ENCODE measurements at regions not wholly inside any gene's neighbourhood (a gene's known extent, or its start where the extent isn't known, plus 50 kb on each side); places are given as distances from the start of the nearest gene placed in this dataset.

DNA sequence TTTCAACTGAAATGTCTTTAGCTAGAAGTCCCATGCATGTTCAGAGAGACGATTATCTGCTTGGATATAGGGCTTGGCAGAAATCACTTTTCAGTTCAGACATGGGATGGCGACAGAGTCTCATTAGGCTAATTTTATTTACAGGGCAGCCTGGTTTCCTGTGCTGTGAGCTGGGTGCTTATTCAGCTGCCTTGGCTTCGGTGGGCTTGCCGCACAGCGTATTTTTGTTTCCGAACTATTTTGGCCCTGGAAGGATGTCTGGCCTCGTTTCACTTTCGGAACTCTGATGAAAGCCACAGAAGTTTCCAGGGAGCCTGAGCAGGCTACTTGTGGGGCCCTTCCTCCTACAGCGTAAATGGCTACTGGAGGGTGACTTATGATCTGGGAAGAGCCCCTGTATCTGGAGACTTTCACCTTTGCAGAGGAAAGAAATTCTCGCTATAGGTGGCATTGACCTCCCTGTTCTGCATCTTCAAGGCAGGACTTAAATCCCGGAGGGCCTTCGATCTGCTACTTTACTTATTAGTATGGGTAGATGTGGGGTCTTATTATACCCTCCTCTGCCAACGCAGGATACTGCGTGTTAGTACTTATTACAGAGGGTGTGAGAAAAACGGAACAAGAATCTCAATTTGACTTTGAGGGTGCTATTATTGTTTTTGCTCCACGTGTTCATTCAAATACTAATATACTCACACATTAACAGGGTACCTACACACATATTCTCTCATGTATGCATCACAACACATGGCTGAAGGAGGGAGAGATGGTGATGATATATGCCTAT, 364.0 kb upstream of the RBMS3 start:
- intact Hi-C loops (cut with DNase I, micrococcal nuclease) = no loop called here
- peak; percentile 20 to 37 for DNase-seq
- no peak for ATAC-seq

DNA sequence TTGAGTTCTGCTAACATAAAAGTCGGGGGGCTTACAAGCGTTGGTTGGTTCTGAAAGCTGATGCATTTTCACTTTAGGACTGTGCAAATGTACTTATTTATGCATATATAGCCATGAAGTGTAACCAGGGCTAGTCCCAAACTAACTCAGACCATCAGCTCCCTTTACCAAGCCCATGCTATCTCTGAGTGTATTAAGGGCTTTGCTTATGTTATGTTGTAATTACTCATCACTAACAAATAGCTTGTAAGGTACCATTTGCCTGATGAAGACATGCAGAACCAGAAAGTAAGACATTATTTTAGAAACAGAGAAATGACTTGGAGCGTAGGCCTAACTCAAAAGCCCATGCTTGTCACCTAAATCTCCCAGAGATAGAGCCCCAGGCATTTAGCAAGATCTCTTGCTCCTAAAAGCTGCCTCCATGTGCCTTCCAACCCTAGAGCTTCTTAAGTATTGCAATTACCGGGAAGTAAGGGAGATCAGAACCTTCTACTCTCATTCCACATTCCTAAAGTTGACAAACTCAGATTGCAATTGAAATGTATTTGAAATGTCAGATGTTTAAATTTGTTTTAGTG, 362.9 kb upstream of the RBMS3 start:
- ATAC-seq (no peak), DNase-seq (no peak)
- intact Hi-C loops (cut with DNase I, micrococcal nuclease) = no loop called here

DNA sequence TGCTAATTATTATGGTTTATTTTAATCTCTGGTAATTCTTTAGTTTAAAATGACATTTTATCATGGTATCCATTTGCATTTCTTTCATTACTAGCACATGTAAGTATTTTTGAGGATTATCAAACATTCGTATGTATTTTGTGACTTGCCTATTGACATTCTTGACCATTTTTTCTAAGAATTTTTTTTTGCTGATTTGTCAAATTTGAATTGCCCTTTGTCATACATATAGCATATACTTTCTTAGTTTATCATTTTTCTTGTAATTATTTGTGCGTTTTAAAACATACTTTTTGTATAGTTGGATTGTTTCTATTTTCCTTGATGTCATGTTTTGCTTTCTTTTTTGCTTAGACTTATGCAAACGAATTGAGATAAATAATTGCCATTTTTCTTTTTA, 358.5 kb upstream of the RBMS3 start:
- intact Hi-C loops (cut with DNase I, micrococcal nuclease) = no loop called here
- no peak for DNase-seq
- ATAC-seq = no peak

DNA sequence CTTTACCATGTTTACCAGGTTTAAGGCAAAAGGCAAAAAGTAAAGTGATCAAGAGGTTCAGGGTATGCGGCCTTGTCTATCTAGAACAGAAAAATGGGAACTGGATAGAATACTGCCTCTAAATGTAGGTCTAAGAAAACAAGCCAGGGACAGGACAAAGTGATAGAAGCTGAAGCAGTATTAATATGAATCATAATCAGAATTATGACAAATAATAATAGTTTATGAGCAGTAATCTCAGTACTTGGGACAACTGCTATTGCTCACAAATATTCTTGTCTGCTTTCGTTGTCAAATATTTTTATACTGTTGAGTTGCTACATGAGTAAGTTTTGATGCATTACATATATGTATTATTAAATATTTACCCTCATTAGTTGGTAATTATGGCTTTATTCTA, 356.9 kb upstream of the RBMS3 start:
- ATAC-seq (no peak), DNase-seq (no peak)
- intact Hi-C loops (cut with DNase I, micrococcal nuclease) = no loop called here

DNA sequence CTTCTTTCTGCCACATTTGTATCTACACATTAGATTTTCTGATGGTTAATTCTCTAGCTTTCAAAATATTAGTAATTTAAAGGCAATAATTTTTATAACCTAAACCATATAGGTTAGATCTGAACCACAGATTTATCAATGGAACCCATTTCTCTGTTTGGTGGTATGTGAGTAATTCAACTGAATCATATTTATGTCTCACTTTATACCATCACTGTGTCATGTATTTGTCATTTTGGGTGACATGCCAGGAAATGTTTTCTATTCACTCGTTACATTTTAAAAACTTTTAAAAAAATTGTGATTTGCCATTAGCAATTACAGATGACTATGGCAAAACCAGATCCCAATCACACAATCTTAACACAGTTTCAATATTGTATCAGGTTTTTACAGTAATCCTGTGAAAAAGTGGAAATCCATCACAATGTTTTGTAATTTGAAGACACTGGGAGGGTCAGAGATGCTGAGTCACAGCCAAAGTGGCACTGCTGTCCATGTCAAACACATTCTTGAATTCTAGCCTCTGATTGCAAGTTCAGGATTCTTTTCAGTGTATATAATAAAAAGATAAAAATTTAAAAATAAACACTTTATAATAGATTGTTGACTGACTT, 356.0 kb upstream of the RBMS3 start:
- DNase-seq (no peak), ATAC-seq (no peak)
- intact Hi-C loops (cut with DNase I, micrococcal nuclease) = no loop called here

DNA sequence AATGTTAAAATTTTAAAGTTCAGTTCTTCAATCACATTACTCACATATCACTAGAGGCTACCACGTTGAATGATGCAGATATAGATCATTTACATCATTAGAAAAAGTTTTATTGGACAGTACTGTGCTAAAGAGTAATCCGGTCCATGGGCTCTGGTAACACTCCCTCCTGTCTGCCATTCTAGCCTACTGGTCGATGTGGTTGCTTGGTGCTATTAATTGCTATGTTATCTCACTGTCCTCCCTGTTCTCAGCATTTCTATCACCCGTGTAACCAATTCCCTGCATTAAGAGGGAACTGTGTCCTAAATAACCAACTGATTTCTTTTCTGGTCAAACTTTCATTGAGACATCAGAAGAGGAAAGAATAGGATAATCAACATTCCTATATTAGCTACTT, 347.5 kb upstream of the RBMS3 start:
- ATAC-seq = no peak
- no peak for DNase-seq
- intact Hi-C loops (cut with DNase I, micrococcal nuclease) = no loop called here

DNA sequence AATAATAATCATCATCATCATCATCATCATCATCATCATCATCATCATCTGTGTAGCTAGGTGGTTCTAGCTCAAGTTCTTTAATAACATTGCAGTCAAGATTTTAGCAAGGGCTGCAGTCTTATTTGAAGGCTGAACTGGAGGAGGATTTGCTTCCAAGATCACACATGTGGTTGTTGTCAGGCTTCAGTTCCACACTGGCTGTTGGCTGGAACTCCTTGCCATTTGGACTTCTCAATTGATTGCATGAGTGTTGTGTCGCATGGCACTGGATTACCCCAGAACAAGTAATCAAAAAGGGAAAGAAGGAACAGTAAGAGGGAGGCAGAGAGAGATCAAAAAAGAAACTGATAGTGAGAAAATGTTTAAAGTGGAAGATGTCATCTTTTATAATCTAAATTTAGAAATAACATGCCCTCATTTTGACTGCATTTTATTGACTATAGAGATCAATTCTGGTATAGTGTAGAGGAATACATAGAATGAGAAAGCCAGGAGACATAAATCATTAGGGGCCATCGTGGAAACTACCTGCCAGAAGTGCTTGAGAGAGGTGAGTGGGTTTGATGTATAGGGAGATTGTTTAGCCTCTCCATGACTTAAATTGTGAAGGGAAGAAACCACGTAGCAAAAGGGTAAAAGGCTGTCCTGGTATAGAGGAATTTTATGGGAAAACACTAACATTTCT, 346.6 kb upstream of the RBMS3 start:
- intact Hi-C loops (cut with DNase I, micrococcal nuclease) = no loop called here
- no peak for DNase-seq
- no peak for ATAC-seq

DNA sequence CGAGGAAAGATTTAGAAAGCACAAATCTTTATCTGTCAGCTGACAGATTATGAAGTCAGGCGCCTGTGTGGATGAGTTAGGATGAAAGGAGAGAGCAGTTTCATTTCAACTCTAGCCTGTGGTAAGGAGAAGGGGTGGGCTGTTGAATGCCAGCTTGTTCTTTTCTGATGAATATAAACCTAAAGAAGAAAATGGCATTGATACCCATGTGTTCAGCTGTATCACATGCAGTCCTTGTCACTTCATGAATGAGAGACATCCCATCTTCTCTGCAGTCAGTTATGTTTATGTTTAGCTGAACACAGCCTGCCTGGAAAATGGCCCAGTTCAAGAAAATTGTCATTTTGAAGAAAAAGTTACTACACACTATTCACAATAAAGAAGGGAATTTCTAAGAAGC, 345.7 kb upstream of the RBMS3 start:
- DNase-seq = no peak
- intact Hi-C loops (cut with DNase I, micrococcal nuclease) = no loop called here

DNA sequence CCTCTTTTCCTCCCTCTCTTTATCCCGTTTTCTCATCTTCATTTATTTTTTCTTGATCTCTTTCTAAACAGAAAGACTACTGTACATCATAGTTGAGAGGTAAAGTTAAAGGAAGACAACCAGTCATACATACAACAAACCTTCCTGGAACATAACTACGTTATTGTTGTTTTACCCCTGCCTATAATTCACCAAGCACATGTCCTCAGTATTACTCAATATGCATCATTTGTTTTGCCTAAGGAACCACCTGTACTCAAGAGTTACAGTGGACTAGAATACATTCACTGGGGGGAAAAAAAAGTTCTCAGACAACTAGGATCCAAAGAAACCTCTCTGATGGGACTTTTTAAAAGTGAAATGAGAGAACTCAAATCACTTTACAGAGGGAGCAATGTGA, 344.7 kb upstream of the RBMS3 start:
- intact Hi-C loops (cut with DNase I, micrococcal nuclease) = no loop called here
- DNase-seq (no peak), ATAC-seq (no peak)

More for the DNA sequence above, 345.7 kb upstream of the RBMS3 start:
- no peak for ATAC-seq

DNA sequence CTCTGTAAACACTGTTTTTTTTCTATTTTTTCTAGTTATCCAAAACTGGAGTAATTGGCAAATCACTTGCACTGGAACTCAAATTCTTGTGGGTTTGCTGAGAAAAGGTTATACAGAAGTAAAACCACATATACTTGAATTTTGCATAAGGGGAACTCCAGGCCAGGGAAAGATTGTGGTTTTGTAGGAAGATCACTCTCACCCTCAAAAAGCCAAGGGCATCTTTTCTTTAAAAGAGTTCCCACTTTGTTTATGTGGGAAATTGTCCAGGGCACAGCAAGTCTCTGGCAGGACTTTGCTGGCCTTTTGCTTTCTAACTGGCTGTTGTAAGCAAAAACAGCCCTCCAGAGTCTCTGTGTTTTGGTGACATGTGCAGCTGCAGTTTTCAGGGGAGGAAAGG, 340.3 kb upstream of the RBMS3 start:
- intact Hi-C loops (cut with DNase I, micrococcal nuclease) = no loop called here
- no peak for DNase-seq
- ATAC-seq = no peak

DNA sequence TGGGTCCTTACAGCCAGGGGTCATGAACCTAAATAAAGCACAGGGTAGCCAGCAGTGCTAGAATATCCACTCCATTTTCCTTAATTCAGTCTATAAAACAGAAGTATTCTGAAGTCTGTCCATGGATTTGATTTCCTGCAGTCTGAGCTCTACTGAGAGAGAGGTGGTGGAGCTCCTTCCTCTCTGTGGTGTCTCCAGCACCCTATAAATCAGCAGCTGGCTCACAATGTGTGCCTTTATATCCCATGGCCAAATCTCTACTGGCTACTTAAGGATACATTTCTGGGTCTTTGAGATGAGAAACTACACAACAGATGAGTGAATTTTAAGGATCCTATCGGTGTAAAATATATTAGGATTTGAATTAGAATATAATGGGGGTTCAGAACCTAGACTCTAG, 339.9 kb upstream of the RBMS3 start:
- DNase-seq (no peak), ATAC-seq (no peak)
- intact Hi-C loops (cut with DNase I, micrococcal nuclease) = no loop called here

DNA sequence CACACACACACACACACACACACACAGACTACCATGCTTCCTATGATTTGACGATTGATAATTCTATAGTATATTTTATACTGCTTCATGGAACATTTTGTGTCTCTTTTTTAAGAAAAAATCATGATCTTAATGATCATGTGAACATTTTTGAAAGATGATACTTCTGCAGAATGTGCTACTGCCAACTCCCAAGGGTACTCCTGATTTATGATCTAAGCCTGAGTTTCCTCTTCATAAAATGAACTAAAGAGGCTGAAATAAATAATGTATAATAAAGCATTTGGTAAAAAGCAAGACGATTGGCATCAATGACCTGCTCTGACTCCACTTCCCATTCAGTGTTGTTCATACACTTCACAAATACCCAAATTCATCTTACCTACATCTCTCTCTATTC, 333.8 kb upstream of the RBMS3 start:
- intact Hi-C loops (cut with DNase I, micrococcal nuclease) = no loop called here
- ATAC-seq = no peak
- DNase-seq = no peak

DNA sequence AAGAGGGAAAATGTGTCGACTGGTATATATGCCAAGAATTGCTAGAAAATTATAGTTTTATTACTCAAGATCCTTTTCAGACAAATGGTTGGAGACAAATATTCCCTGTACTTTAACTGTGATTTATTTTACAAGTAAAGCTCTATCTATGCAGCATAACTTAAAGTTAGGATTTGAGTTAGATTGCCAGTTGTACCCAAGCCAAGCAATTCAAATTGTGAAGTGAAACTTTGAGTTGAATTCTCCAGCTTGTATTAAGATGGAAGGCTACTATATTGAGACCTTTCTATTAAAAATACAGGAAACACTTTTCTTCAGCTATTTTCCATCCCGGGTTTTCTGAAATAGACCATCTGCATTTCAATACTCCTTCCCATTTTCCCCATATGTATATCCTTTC, 333.1 kb upstream of the RBMS3 start:
- ATAC-seq (no peak), DNase-seq (no peak)
- intact Hi-C loops (cut with DNase I, micrococcal nuclease) = no loop called here

DNA sequence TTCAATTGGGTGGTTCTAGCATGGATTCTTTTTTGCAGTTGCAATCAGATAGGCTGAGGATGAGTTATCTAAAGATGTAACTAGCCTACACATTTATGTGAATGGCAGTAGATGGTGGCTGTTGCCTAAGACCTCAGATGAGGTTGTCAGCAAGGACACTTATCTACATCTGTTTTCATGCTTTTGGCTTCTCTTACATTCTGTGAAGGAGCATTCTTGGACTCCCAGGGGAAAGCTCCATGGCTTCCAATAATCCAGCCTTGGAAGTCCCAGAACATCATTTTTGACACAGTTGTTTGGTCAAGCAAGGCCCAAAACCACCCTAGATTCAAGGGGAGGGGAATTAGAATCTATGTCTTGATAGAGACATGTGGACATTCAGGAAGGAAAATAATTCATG, 332.2 kb upstream of the RBMS3 start:
- intact Hi-C loops (cut with DNase I, micrococcal nuclease) = no loop called here
- DNase-seq = no peak
- ATAC-seq = no peak

DNA sequence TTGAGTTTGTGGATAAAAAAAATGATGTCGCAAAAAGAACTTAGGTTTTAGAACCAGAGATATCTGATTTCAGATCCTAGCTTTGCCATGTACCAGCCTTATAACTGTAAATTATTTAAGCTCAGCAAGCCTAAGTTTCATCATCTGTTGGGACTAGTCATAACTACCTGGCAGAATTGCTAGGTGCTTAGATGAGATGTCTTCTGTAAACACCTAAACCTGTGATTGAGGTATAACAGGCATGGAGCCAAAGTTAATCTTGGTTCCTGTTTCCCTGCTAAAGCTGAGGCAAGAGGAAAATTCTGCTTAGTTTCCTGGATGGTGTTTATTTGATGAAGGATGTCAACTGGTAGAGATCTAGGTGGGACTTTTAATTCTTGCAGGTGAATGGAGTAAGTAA, 331.3 kb upstream of the RBMS3 start:
- intact Hi-C loops (cut with DNase I, micrococcal nuclease) = no loop called here
- DNase-seq = no peak
- ATAC-seq = no peak

DNA sequence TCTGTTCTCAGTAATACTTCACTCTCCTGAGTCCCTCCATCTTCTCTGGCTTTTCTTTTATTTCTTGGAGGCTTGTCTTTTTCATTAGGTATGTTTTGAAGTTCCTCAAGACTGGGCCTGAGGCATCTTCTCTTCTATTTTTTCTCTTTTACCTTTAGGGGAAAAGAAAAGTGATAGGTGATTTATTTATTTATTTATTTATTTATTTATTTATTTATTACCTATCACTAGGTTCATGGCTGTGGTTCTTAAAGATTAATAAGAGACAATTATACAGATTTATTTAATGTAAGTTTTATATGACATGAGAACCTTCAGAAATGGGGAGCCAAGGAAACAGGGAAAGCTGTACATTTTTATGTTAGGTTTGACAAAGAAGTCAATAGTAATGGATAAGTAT, 330.3 kb upstream of the RBMS3 start:
- intact Hi-C loops (cut with DNase I, micrococcal nuclease) = no loop called here
- ATAC-seq = no peak
- DNase-seq = no peak

DNA sequence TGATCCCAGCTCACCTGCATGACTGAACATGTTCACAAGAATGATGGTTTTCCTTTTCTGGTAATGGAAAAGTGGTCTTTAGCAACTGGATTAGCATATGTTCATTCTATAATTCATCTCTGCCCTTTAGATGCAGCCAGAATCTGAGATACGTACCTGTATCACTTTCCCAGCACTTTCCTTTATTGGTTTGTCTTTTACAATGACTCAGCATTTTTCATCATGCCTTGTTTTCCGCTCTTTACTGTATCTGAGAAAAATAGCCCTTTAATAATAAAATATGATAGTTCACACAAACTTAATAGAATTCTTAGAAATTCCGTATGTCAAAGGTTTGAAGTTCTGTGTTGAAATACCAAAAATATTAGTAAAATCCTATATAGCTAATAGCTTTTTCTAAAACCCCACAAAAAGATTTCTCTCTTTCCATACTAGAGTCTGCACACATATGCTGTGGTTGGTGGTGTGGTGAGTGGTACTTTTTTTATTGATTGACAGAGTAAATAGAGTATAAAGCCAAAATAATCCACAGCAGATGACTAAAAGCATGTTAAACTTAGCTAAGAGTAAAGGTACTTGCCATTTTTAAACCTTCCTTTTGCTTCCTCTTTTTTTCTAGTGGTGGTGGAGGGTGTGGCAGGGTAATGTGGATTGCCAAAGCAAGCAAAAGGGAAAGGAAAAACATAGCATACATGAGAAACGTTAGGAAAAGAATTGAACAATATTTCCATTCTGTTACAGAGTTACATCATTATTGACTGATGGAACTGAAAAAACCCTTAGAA, 328.9 kb upstream of the RBMS3 start:
- intact Hi-C loops (cut with DNase I, micrococcal nuclease) = no loop called here
- ATAC-seq (no peak), DNase-seq (no peak)

DNA sequence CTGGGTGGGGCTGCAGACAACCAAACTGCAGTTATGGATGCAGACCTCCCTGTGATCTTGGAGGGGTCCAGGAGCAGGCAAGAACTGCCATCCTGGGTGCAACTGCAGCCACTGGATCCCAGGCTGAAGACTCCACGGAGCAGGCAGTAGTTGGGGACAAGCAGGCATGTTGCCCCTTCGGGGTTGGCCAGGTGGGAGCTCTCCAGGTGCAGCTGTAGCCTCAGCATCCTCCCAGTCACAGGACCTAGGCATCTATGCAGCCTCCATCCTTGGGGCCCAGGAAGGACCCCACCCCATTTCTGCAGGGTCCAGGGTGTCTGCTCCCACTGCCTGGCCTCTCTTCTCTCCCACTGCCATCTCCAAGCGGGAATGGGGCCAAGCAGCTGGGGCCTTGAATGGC, 322.2 kb upstream of the RBMS3 start:
- no peak for DNase-seq
- intact Hi-C loops (cut with DNase I, micrococcal nuclease) = no loop called here
- no peak for ATAC-seq

DNA sequence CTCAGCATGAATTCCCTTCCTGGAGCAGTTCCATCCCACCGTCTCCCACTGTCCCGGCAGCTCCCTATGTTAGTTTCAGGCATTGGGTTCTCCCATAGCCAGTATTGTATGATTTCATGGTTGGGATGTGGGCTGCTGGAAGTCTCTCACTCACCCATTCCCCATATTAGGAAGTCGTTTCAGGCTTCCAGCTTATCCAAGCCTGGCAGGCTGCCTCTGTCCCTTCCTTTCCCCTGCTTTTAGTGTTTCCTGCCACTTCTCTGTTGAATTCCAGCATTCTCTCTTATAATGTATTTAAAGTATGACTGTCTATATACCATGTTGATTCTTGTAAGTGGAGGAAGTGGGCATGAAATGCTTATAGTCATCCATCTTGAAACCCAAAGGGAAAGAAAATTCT, 309.7 kb upstream of the RBMS3 start:
- intact Hi-C loops (cut with DNase I, micrococcal nuclease) = no loop called here

More for the DNA sequence above, 309.7 kb upstream of the RBMS3 start:
- ATAC-seq (no peak), DNase-seq (no peak)
